ENCODE measurements at regions not wholly inside any gene's neighbourhood (a gene's known extent, or its start where the extent isn't known, plus 50 kb on each side); places are given as distances from the start of the nearest gene placed in this dataset.
"Not testable (repeated sequence)": the region's sequence is repeated elsewhere in the genome, so short reads cannot be mapped to it uniquely, and the experiment has no call there.

- H3K27ac ChIP-seq (ENCODE audit: insufficient read depth in 1 of 2, low read depth in 1 of 2, low read length in 2 of 2, poor library complexity in 1 of 2, severe bottlenecking in 2 of 2); H3K36me3 ChIP-seq (ENCODE audit: control insufficient read depth in 4 of 4, insufficient read depth in 4 of 4, low read length in 3 of 4); H3K27me3 ChIP-seq (replicated peaks in 2 of 5; ENCODE audit: control insufficient read depth in 4 of 5, insufficient read depth in 5 of 5, low read length in 4 of 5); H3K4me3 ChIP-seq (ENCODE audit: control insufficient read depth in 1 of 7, extremely low read depth in 1 of 7, insufficient read depth in 4 of 7, low read depth in 2 of 7, low read length in 6 of 7); DNase-seq; POLR2A ChIA-PET; H3K9me3 ChIP-seq (ENCODE audit: control extremely low read depth in 1 of 5, control insufficient read depth in 4 of 5, insufficient read depth in 2 of 5, low read depth in 1 of 5, low read length in 4 of 5); H3K4me1 ChIP-seq (ENCODE audit: control extremely low read depth in 1 of 4, control insufficient read depth in 4 of 4, insufficient read depth in 4 of 4, low read length in 3 of 4): not testable (repeated sequence)
- CTCF ChIA-PET, result interaction anchor here (0.6 to 1.6 kb wide), 2 partner anchors 13 to 62 kb away, joined by 3 to 8 read pairs; no protein-coding TSS in a partner anchor
- 94% methylated on average over 11 of the region's 15 CpGs for WGBS (ENCODE audit: insufficient coverage)
Observed at GRCh38 chr18:62652057-62652629, 63.2 kb upstream of the PHLPP1 start.

GRCh38 chr18:62655520-62656219 lies 59.7 kb upstream of the PHLPP1 start:
- Histone ChIP-seq H3K27me3 (replicated peaks in 2 of 5; ENCODE audit: control insufficient read depth in 4 of 5, insufficient read depth in 5 of 5, low read length in 4 of 5) (peaks cover 0 to 3% (median 0%) of the 10 kb centered on the region in 5 experiments), H3K4me3 (ENCODE audit: control insufficient read depth in 1 of 7, extremely low read depth in 1 of 7, insufficient read depth in 4 of 7, low read depth in 2 of 7, low read length in 6 of 7) (no peak overlapping the region), H3K36me3 (ENCODE audit: control insufficient read depth in 4 of 4, insufficient read depth in 4 of 4, low read length in 3 of 4) (no peaks in the 10 kb centered on the region), H3K4me1 (ENCODE audit: control extremely low read depth in 1 of 4, control insufficient read depth in 4 of 4, insufficient read depth in 4 of 4, low read length in 3 of 4) (no peaks in the 10 kb centered on the region), H3K9me3 (ENCODE audit: control extremely low read depth in 1 of 5, control insufficient read depth in 4 of 5, insufficient read depth in 2 of 5, low read depth in 1 of 5, low read length in 4 of 5) (no peaks in the 10 kb centered on the region), H3K27ac (ENCODE audit: insufficient read depth in 1 of 2, low read depth in 1 of 2, low read length in 2 of 2, poor library complexity in 1 of 2, severe bottlenecking in 2 of 2) (no peak overlapping the region)
- no peak for DNase-seq
- POLR2A ChIA-PET, result no interaction called here
- CTCF ChIA-PET, result no interaction called here
- 97% methylated on average over 9 of the region's 15 CpGs for WGBS (ENCODE audit: insufficient coverage)

GRCh38 chr18:62658028-62658427 lies 57.3 kb upstream of the PHLPP1 start:
- CTCF ChIA-PET, result no interaction called here
- no peak for DNase-seq
- Histone ChIP-seq H3K4me1 (ENCODE audit: control extremely low read depth in 1 of 4, control insufficient read depth in 4 of 4, insufficient read depth in 4 of 4, low read length in 3 of 4) (no peaks in the 10 kb centered on the region), H3K9me3 (ENCODE audit: control extremely low read depth in 1 of 5, control insufficient read depth in 4 of 5, insufficient read depth in 2 of 5, low read depth in 1 of 5, low read length in 4 of 5) (no peaks in the 10 kb centered on the region), H3K27me3 (replicated peaks in 2 of 5; ENCODE audit: control insufficient read depth in 4 of 5, insufficient read depth in 5 of 5, low read length in 4 of 5) (no peaks in the 10 kb centered on the region), H3K27ac (ENCODE audit: insufficient read depth in 1 of 2, low read depth in 1 of 2, low read length in 2 of 2, poor library complexity in 1 of 2, severe bottlenecking in 2 of 2) (no peak overlapping the region), H3K4me3 (ENCODE audit: control insufficient read depth in 1 of 7, extremely low read depth in 1 of 7, insufficient read depth in 4 of 7, low read depth in 2 of 7, low read length in 6 of 7) (no peak overlapping the region), H3K36me3 (ENCODE audit: control insufficient read depth in 4 of 4, insufficient read depth in 4 of 4, low read length in 3 of 4) (no peaks in the 10 kb centered on the region)
- POLR2A ChIA-PET, result interaction anchor here (0.5 kb wide), 1 partner anchor 28 kb away, joined by 3 read pairs; no protein-coding TSS in a partner anchor
- no CpG with 5 or more reads among the region's 1 CpG for WGBS (ENCODE audit: insufficient coverage)

- ChIA-PET CTCF (no interaction called here), POLR2A (no interaction called here)
- Histone ChIP-seq H3K4me1 (ENCODE audit: control extremely low read depth in 1 of 4, control insufficient read depth in 4 of 4, insufficient read depth in 4 of 4, low read length in 3 of 4) (no peaks in the 10 kb centered on the region), H3K36me3 (ENCODE audit: control insufficient read depth in 4 of 4, insufficient read depth in 4 of 4, low read length in 3 of 4) (no peaks in the 10 kb centered on the region), H3K27ac (ENCODE audit: insufficient read depth in 1 of 2, low read depth in 1 of 2, low read length in 2 of 2, poor library complexity in 1 of 2, severe bottlenecking in 2 of 2) (no peak overlapping the region), H3K4me3 (ENCODE audit: control insufficient read depth in 1 of 7, extremely low read depth in 1 of 7, insufficient read depth in 4 of 7, low read depth in 2 of 7, low read length in 6 of 7) (no peak overlapping the region), H3K27me3 (replicated peaks in 2 of 5; ENCODE audit: control insufficient read depth in 4 of 5, insufficient read depth in 5 of 5, low read length in 4 of 5) (no peaks in the 10 kb centered on the region), H3K9me3 (ENCODE audit: control extremely low read depth in 1 of 5, control insufficient read depth in 4 of 5, insufficient read depth in 2 of 5, low read depth in 1 of 5, low read length in 4 of 5) (no peaks in the 10 kb centered on the region)
- 100% methylated on average over 1 of the region's 2 CpGs for WGBS (ENCODE audit: insufficient coverage)
- no peak for DNase-seq
Observed at GRCh38 chr18:62659698-62660097, 55.6 kb upstream of the PHLPP1 start.

- DNase-seq, result no peak
- no peaks in the 10 kb centered on the region for H3K4me1 ChIP-seq (ENCODE audit: control extremely low read depth in 1 of 4, control insufficient read depth in 4 of 4, insufficient read depth in 4 of 4, low read length in 3 of 4)
- ChIA-PET POLR2A (no interaction called here), CTCF (no interaction called here)
- H3K27me3 ChIP-seq (replicated peaks in 2 of 5; ENCODE audit: control insufficient read depth in 4 of 5, insufficient read depth in 5 of 5, low read length in 4 of 5), result no peaks in the 10 kb centered on the region
- no CpG with 5 or more reads among the region's 3 CpGs for WGBS (ENCODE audit: insufficient coverage)
- H3K4me3 ChIP-seq (ENCODE audit: control insufficient read depth in 1 of 7, extremely low read depth in 1 of 7, insufficient read depth in 4 of 7, low read depth in 2 of 7, low read length in 6 of 7), result no peak overlapping the region
- H3K27ac ChIP-seq (ENCODE audit: insufficient read depth in 1 of 2, low read depth in 1 of 2, low read length in 2 of 2, poor library complexity in 1 of 2, severe bottlenecking in 2 of 2), result no peak overlapping the region
- H3K9me3 ChIP-seq (ENCODE audit: control extremely low read depth in 1 of 5, control insufficient read depth in 4 of 5, insufficient read depth in 2 of 5, low read depth in 1 of 5, low read length in 4 of 5), result no peaks in the 10 kb centered on the region
- H3K36me3 ChIP-seq (ENCODE audit: control insufficient read depth in 4 of 4, insufficient read depth in 4 of 4, low read length in 3 of 4), result no peaks in the 10 kb centered on the region
Observed at GRCh38 chr18:62660691-62661090, 54.6 kb upstream of the PHLPP1 start.

GRCh38 chr18:62663731-62664336 lies 51.5 kb upstream of the PHLPP1 start:
- POLR2A ChIA-PET, result no interaction called here
- Histone ChIP-seq H3K9me3 (ENCODE audit: control extremely low read depth in 1 of 5, control insufficient read depth in 4 of 5, insufficient read depth in 2 of 5, low read depth in 1 of 5, low read length in 4 of 5) (no peaks in the 10 kb centered on the region), H3K27ac (ENCODE audit: insufficient read depth in 1 of 2, low read depth in 1 of 2, low read length in 2 of 2, poor library complexity in 1 of 2, severe bottlenecking in 2 of 2) (no peak overlapping the region), H3K27me3 (replicated peaks in 2 of 5; ENCODE audit: control insufficient read depth in 4 of 5, insufficient read depth in 5 of 5, low read length in 4 of 5) (no peaks in the 10 kb centered on the region), H3K4me1 (ENCODE audit: control extremely low read depth in 1 of 4, control insufficient read depth in 4 of 4, insufficient read depth in 4 of 4, low read length in 3 of 4) (no peaks in the 10 kb centered on the region), H3K36me3 (ENCODE audit: control insufficient read depth in 4 of 4, insufficient read depth in 4 of 4, low read length in 3 of 4) (no peaks in the 10 kb centered on the region), H3K4me3 (ENCODE audit: control insufficient read depth in 1 of 7, extremely low read depth in 1 of 7, insufficient read depth in 4 of 7, low read depth in 2 of 7, low read length in 6 of 7) (no peak overlapping the region)
- 91% methylated on average over 4 of the region's 5 CpGs for WGBS (ENCODE audit: insufficient coverage)
- peak in 2 of 3 donors; percentile 13 to 32 for DNase-seq
- CTCF ChIA-PET, result interaction anchor here (1.2 kb wide), 1 partner anchor 15 kb away, joined by 3 read pairs; no protein-coding TSS in a partner anchor

GRCh38 chr18:62664414-62664813 lies 50.9 kb upstream of the PHLPP1 start:
- ChIA-PET CTCF (interaction anchor here (1.2 kb wide), 1 partner anchor 16 kb away, joined by 3 read pairs; no protein-coding TSS in a partner anchor), POLR2A (no interaction called here)

More at GRCh38 chr18:62664414-62664813, 50.9 kb upstream of the PHLPP1 start:
- Histone ChIP-seq H3K4me1 (ENCODE audit: control extremely low read depth in 1 of 4, control insufficient read depth in 4 of 4, insufficient read depth in 4 of 4, low read length in 3 of 4) (no peaks in the 10 kb centered on the region), H3K9me3 (ENCODE audit: control extremely low read depth in 1 of 5, control insufficient read depth in 4 of 5, insufficient read depth in 2 of 5, low read depth in 1 of 5, low read length in 4 of 5) (no peaks in the 10 kb centered on the region), H3K36me3 (ENCODE audit: control insufficient read depth in 4 of 4, insufficient read depth in 4 of 4, low read length in 3 of 4) (no peaks in the 10 kb centered on the region), H3K27me3 (replicated peaks in 2 of 5; ENCODE audit: control insufficient read depth in 4 of 5, insufficient read depth in 5 of 5, low read length in 4 of 5) (no peaks in the 10 kb centered on the region), H3K27ac (ENCODE audit: insufficient read depth in 1 of 2, low read depth in 1 of 2, low read length in 2 of 2, poor library complexity in 1 of 2, severe bottlenecking in 2 of 2) (no peak overlapping the region), H3K4me3 (ENCODE audit: control insufficient read depth in 1 of 7, extremely low read depth in 1 of 7, insufficient read depth in 4 of 7, low read depth in 2 of 7, low read length in 6 of 7) (no peak overlapping the region)
- no peak for DNase-seq
- 96% methylated on average over 3 of the region's 6 CpGs for WGBS (ENCODE audit: insufficient coverage)

Data from common myeloid progenitor, CD34-positive (primary cell).